GM12878 (cell line): ENCODE measurements at regions not wholly inside any gene's neighbourhood (a gene's known extent, or its start where the extent isn't known, plus 50 kb on each side); places are given as distances from the start of the nearest gene placed in this dataset.

Experiments used
- ATAC-seq: fragments of 200-7000 bp; cut with Tn5 transposase; 3 replicates; pipeline ENCODE4 v1.9.1; 2020; ENCODE audit warnings: mild to moderate bottlenecking, moderate library complexity
- BruUV-seq: library from RNA; stranded (reverse); fragments of 400-500 nt; replicated peaks from 2 replicates; lab custom pipeline; 2021; lab: Mats Ljungman, UMichigan
- CTCF ChIA-PET: fragments of 300-600 bp; sonication (Branson Sonifier 250); formaldehyde crosslinking; extraction: SDS; loops from one replicate; lab custom pipeline; 2021; ENCODE audit warnings: inconsistent platforms; lab: Yijun Ruan, JAX
- POLR2A ChIA-PET: fragments of 350-600 bp; formaldehyde crosslinking; extraction: SDS; loops from one replicate; lab custom pipeline; 2021; ENCODE audit warnings: inconsistent platforms; lab: Charles Lee
- RAD21 ChIA-PET: fragments of 300-600 bp; sonication (Branson Sonifier 250); formaldehyde crosslinking; loops from one replicate; lab custom pipeline; 2023; ENCODE audit warnings: antibody characterized with exemption; ENCODE audit not compliant: unreplicated experiment; lab: Charles Lee
- SMC1A ChIA-PET: fragments of 300-600 bp; sonication (Branson Sonifier 250); formaldehyde crosslinking; loops from one replicate; lab custom pipeline; 2023; ENCODE audit not compliant: unreplicated experiment, uncharacterized antibody; lab: Charles Lee
- DNase-seq: peaks from one replicate; pipeline ENCODE4 v3.0.0-alpha.2; 2011; ENCODE audit warnings: low read depth, low spot score
- FAIRE-seq: peaks from 3 replicates; lab custom pipeline; 2011; peaks lifted over from hg19 to GRCh38; lab: Jason Lieb, UNC
- H2AFZ ChIP-seq: 2 replicates; pipeline ENCODE4 v1.6.0; 2011; ENCODE audit warnings: low read depth, low read length, control low read depth; ENCODE audit not compliant: control insufficient read depth
- H3K27ac ChIP-seq: 2 replicates; pipeline ENCODE4 v1.5.1; 2011; ENCODE audit warnings: control low read depth; ENCODE audit not compliant: control insufficient read depth, insufficient read depth
- H3K27me3 ChIP-seq, 2 experiments: replicated peaks in 1 of 2; 2 replicates each; pipeline versions ENCODE4 v1.6.0 to v1.6.1; 2011; ENCODE audit warnings: low read length in 1 of 2; ENCODE audit not compliant: control insufficient read depth in 2 of 2, insufficient read depth in 2 of 2
- H3K36me3 ChIP-seq, 2 experiments: 2 replicates each; pipeline ENCODE4 v1.5.1; 2011; ENCODE audit warnings: low read length in 1 of 2; ENCODE audit not compliant: control insufficient read depth in 2 of 2, insufficient read depth in 2 of 2
- H3K4me1 ChIP-seq: 2 replicates; pipeline ENCODE4 v1.6.1; 2011; ENCODE audit warnings: mild to moderate bottlenecking, low read length, moderate library complexity, mixed read lengths; ENCODE audit not compliant: control insufficient read depth, insufficient read depth
- H3K4me2 ChIP-seq: 2 replicates; pipeline ENCODE4 v1.6.0; 2011; ENCODE audit warnings: control low read depth; ENCODE audit not compliant: control insufficient read depth, insufficient read depth
- H3K4me3 ChIP-seq: fragments of 200-600 bp; sonication (generic); 2 replicates; pipeline ENCODE4 v1.5.1; 2016
- H3K79me2 ChIP-seq: 2 replicates; pipeline ENCODE4 v1.6.0; 2011; ENCODE audit warnings: low read length; ENCODE audit not compliant: control insufficient read depth, insufficient read depth
- H3K9ac ChIP-seq: 2 replicates; pipeline ENCODE4 v1.8.0; 2011; ENCODE audit warnings: low read length, control low read depth, mixed read lengths; ENCODE audit not compliant: control insufficient read depth, insufficient read depth
- H3K9me3 ChIP-seq: replicated peaks from 3 replicates; pipeline ENCODE4 v1.5.1; 2011; ENCODE audit warnings: mild to moderate bottlenecking, low read length; ENCODE audit not compliant: control insufficient read depth, insufficient read depth
- H4K20me1 ChIP-seq: 2 replicates; pipeline ENCODE4 v1.6.0; 2011; ENCODE audit not compliant: control insufficient read depth, insufficient read depth
- BHLHE40 ChIP-seq, 2 experiments: fragments of 450-650 bp in 1 of 2; IDR thresholded peaks; 2 replicates each; pipeline ENCODE4 v1.6.1; 2011 to 2017; ENCODE audit warnings: low read depth in 2 of 2, borderline replicate concordance in 1 of 2, improper control_type of control experiment in 1 of 2, low read length in 1 of 2, mild to moderate bottlenecking in 1 of 2
- DPF2 ChIP-seq: fragments of 450-650 bp; IDR thresholded peaks from 2 replicates; pipeline ENCODE4 v1.6.1; 2017; ENCODE audit warnings: mild to moderate bottlenecking
- GATAD2B ChIP-seq: fragments of 450-650 bp; conservative IDR thresholded peaks from 2 replicates; pipeline ENCODE4 v1.6.1; 2017; ENCODE audit warnings: low read depth, mild to moderate bottlenecking, moderate library complexity
- IKZF1 ChIP-seq: fragments of 450-650 bp; conservative IDR thresholded peaks from 2 replicates; pipeline ENCODE4 v1.6.1; 2017; ENCODE audit warnings: antibody characterized with exemption, mild to moderate bottlenecking
- POLR2A ChIP-seq: IDR thresholded peaks from 2 replicates; pipeline ENCODE4 v1.6.1; 2011; ENCODE audit warnings: low read depth, mild to moderate bottlenecking, low read length
- RBBP5 ChIP-seq: fragments of 200-600 bp; sonication (generic); conservative IDR thresholded peaks from 2 replicates; pipeline ENCODE4 v1.6.1; 2016
- SIX5 ChIP-seq: IDR thresholded peaks from 2 replicates; pipeline ENCODE4 v1.6.1; 2011; ENCODE audit warnings: mild to moderate bottlenecking, low read depth, low read length, moderate library complexity; ENCODE audit not compliant: severe bottlenecking
- STAT1 ChIP-seq: fragments of 450-650 bp; conservative IDR thresholded peaks from 2 replicates; pipeline ENCODE4 v1.6.1; 2014; ENCODE audit warnings: antibody characterized with exemption, mild to moderate bottlenecking
- STAT3 ChIP-seq: IDR thresholded peaks from 2 replicates; pipeline ENCODE4 v1.6.1; 2011; ENCODE audit warnings: low read depth, low read length, improper control_type of control experiment
- TAF1 ChIP-seq: IDR thresholded peaks from 2 replicates; pipeline ENCODE4 v1.6.1; 2011; ENCODE audit warnings: mild to moderate bottlenecking, low read depth, low read length, borderline replicate concordance
- YBX1 ChIP-seq: fragments of 450-650 bp; IDR thresholded peaks from 2 replicates; pipeline ENCODE4 v1.6.1; 2016; ENCODE audit warnings: antibody characterized with exemption
- ZNF217 ChIP-seq: fragments of 450-650 bp; IDR thresholded peaks from 2 replicates; pipeline ENCODE4 v1.6.1; 2017; ENCODE audit warnings: antibody characterized with exemption, mild to moderate bottlenecking
- ZNF24 ChIP-seq: fragments of 450-650 bp; IDR thresholded peaks from 2 replicates; pipeline ENCODE4 v1.6.1; 2017; ENCODE audit warnings: antibody characterized with exemption, mild to moderate bottlenecking
- WGBS: methylation state at CpG from one replicate; pipeline ENCODE4 v1.1.6; 2016; ENCODE audit warnings: low lambda C conversion rate; ENCODE audit not compliant: insufficient replicate concordance, insufficient coverage; ENCODE audit errors: missing lambda C conversion rate; 5-methylcytosine and 5-hydroxymethylcytosine counted together
- in situ Hi-C: fragments of 300-500 bp; cut with MboI; formaldehyde crosslinking; loops from 9 replicates; pipeline ENCODE4 v1.14.3; 2018; ENCODE audit warnings: mixed read lengths
- intact Hi-C: fragments of 100-400 bp; cut with micrococcal nuclease; formaldehyde crosslinking; loops from one replicate; pipeline ENCODE4 v1.14.2; 2022; ENCODE audit not compliant: unreplicated experiment
- TF ChIP-seq, protein P1 (sequence below): fragments of 450-650 bp; formaldehyde crosslinking; IDR thresholded peaks from 2 replicates; pipeline ENCODE4 v1.4.0; 2020; ENCODE audit warnings: mild to moderate bottlenecking, moderate library complexity
- TF ChIP-seq, protein P2 (sequence below): IDR thresholded peaks from 2 replicates; pipeline ENCODE4 v1.6.1; 2011; ENCODE audit warnings: borderline replicate concordance, low read depth, mild to moderate bottlenecking, moderate library complexity, low read length; ENCODE audit not compliant: insufficient read depth, poor library complexity, severe bottlenecking

DNA sequence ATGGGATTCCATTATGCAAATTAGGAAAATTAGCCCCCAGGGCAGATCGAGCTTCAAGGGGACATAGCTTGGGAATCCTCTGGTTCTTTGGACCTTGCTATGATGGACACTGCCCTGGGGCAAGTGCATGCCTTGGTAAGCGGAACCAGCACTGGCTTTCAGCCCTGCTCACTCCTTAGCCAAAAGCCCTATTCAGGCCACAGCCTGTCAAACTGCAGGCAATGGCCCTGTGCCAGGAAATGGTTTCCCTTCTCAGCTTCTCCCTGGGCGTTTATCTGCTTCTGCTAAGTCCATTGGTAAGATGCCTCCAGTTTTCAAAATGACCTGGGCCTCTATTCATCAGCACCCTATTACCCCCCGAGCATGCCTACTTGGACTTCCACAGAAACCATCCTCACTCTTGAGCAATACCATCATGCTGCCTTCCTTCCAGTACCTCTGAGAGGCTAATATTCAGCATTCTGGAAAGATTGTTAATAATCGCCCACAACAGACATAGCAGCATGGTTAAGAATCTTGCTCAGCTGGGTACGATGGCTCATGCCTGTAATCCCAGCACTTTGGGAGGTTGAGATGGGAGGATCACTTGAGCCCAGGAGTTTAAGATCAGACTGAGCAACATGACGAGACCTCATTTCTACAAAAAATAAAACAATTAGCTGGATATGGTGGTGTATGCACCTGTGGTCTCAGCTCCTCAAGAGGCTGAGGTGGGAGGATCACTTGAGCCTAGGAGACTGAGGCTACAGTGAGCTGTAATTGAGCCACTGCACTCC lies 918.6 kb upstream of the AUTS2 start:
- H3K4me3 ChIP-seq = no peak overlapping the region
- no peaks in the 10 kb centered on the region for H3K36me3 ChIP-seq
- no TSS peak for BruUV-seq
- in situ Hi-C loops (no loop called here), intact Hi-C loops (no loop called here)
- ChIA-PET POLR2A (no interaction called here), CTCF (no interaction called here), SMC1A (no interaction called here), RAD21 (no interaction called here)
- no peaks in the 10 kb centered on the region for H3K79me2 ChIP-seq
- no peak overlapping the region for H3K9ac ChIP-seq
- H3K9me3 ChIP-seq = no peaks in the 10 kb centered on the region; the same call in 2 of the 3 replicates
- FAIRE-seq (no peak), ATAC-seq (no peak), DNase-seq (no peak)
- H3K4me1 ChIP-seq = no peaks in the 10 kb centered on the region
- H3K27ac ChIP-seq = no peak overlapping the region
- H2AFZ ChIP-seq = no peak overlapping the region
- H3K4me2 ChIP-seq = no peak overlapping the region
- WGBS = 20% methylated on average over 7 of the region's 7 CpGs
- no peak for TF ChIP-seq YBX1
- TF ChIP-seq TAF1 = no peak
- TF ChIP-seq, protein P1, sequence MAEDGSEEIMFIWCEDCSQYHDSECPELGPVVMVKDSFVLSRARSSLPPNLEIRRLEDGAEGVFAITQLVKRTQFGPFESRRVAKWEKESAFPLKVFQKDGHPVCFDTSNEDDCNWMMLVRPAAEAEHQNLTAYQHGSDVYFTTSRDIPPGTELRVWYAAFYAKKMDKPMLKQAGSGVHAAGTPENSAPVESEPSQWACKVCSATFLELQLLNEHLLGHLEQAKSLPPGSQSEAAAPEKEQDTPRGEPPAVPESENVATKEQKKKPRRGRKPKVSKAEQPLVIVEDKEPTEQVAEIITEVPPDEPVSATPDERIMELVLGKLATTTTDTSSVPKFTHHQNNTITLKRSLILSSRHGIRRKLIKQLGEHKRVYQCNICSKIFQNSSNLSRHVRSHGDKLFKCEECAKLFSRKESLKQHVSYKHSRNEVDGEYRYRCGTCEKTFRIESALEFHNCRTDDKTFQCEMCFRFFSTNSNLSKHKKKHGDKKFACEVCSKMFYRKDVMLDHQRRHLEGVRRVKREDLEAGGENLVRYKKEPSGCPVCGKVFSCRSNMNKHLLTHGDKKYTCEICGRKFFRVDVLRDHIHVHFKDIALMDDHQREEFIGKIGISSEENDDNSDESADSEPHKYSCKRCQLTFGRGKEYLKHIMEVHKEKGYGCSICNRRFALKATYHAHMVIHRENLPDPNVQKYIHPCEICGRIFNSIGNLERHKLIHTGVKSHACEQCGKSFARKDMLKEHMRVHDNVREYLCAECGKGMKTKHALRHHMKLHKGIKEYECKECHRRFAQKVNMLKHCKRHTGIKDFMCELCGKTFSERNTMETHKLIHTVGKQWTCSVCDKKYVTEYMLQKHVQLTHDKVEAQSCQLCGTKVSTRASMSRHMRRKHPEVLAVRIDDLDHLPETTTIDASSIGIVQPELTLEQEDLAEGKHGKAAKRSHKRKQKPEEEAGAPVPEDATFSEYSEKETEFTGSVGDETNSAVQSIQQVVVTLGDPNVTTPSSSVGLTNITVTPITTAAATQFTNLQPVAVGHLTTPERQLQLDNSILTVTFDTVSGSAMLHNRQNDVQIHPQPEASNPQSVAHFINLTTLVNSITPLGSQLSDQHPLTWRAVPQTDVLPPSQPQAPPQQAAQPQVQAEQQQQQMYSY = no peak
- TF ChIP-seq POLR2A = no peak
- no peak for TF ChIP-seq IKZF1
- TF ChIP-seq RBBP5 = no peak
- TF ChIP-seq, protein P2, sequence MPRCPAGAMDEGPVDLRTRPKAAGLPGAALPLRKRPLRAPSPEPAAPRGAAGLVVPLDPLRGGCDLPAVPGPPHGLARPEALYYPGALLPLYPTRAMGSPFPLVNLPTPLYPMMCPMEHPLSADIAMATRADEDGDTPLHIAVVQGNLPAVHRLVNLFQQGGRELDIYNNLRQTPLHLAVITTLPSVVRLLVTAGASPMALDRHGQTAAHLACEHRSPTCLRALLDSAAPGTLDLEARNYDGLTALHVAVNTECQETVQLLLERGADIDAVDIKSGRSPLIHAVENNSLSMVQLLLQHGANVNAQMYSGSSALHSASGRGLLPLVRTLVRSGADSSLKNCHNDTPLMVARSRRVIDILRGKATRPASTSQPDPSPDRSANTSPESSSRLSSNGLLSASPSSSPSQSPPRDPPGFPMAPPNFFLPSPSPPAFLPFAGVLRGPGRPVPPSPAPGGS = no peak
- no peak for TF ChIP-seq BHLHE40 (IDR thresholded peaks at IDR 0.05; ENCODE audit: borderline replicate concordance in 1 of 2, low read depth in 2 of 2, low read length in 1 of 2)
- TF ChIP-seq STAT1 = no peak
- TF ChIP-seq STAT3 = no peak
- no peak for TF ChIP-seq DPF2
- no peak for TF ChIP-seq ZNF24
- TF ChIP-seq ZNF217 = no peak
- TF ChIP-seq SIX5 = no peak
- TF ChIP-seq GATAD2B = no peak
- no peaks in the 10 kb centered on the region for H3K27me3 ChIP-seq
- no peaks in the 10 kb centered on the region for H4K20me1 ChIP-seq
